Brain microvascular endothelial cell (primary cell): ENCODE measurements at regions not wholly inside any gene's neighbourhood (a gene's known extent, or its start where the extent isn't known, plus 50 kb on each side); places are given as distances from the start of the nearest gene placed in this dataset.

Experiments used
- DNase-seq: peaks from one replicate; pipeline ENCODE4 v3.0.0-alpha.2; 2020
- H3K27ac ChIP-seq: fragments of 250-450 bp; sonication (Bioruptor Pico); 2 replicates; pipeline ENCODE4 v1.5.1; 2020; ENCODE audit warnings: mild to moderate bottlenecking, moderate library complexity
- H3K27me3 ChIP-seq: fragments of 250-450 bp; sonication (Bioruptor Pico); replicated peaks from 2 replicates; pipeline ENCODE4 v1.5.1; 2020; ENCODE audit warnings: mild to moderate bottlenecking
- H3K36me3 ChIP-seq: fragments of 250-450 bp; sonication (Bioruptor Pico); replicated peaks from 2 replicates; pipeline ENCODE4 v1.5.1; 2020; ENCODE audit warnings: mild to moderate bottlenecking
- H3K4me3 ChIP-seq: 2 replicates; pipeline ENCODE4 v1.5.1; 2011; ENCODE audit warnings: low read depth, mild to moderate bottlenecking, control low read depth, low read length, moderate library complexity
- in situ Hi-C: cut with HindIII; loops from 2 replicates; pipeline ENCODE4 v1.10.0; 2017; ENCODE audit warnings: low sequenced_read_pairs, low pct_ligation_motif_present
- TF ChIP-seq, protein P1 (sequence below): IDR thresholded peaks from 2 replicates; pipeline ENCODE4 v1.5.1; 2011; ENCODE audit warnings: low read depth, mild to moderate bottlenecking, moderate library complexity, low read length, control low read depth, inconsistent platforms; ENCODE audit errors: missing control alignments

DNA sequence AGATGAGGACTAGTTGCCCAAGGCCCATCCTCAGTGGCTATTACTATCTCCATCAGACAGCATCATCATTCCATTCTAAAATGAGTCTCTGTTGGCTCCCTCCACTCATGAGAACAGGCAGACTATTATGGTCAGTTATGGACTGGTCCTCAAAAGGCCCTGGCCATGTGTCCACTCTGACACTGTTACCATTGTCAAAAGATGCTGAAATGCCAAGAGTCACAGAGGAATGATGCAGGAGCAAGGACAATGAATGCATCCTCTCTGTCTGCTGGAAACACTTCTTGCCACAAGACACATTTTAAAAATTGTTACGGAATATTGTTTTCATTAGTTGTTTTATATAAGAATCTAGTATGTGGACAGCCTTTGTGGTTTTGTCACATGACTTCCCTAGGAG, 53.3 kb upstream of the STT3B start:
- Histone ChIP-seq H3K27me3 (peaks cover 32% of the 10 kb centered on the region), H3K27ac (no peak overlapping the region), H3K36me3 (no peaks in the 10 kb centered on the region), H3K4me3 (no peak overlapping the region)
- in situ Hi-C loops, result no loop called here
- TF ChIP-seq, protein P1, sequence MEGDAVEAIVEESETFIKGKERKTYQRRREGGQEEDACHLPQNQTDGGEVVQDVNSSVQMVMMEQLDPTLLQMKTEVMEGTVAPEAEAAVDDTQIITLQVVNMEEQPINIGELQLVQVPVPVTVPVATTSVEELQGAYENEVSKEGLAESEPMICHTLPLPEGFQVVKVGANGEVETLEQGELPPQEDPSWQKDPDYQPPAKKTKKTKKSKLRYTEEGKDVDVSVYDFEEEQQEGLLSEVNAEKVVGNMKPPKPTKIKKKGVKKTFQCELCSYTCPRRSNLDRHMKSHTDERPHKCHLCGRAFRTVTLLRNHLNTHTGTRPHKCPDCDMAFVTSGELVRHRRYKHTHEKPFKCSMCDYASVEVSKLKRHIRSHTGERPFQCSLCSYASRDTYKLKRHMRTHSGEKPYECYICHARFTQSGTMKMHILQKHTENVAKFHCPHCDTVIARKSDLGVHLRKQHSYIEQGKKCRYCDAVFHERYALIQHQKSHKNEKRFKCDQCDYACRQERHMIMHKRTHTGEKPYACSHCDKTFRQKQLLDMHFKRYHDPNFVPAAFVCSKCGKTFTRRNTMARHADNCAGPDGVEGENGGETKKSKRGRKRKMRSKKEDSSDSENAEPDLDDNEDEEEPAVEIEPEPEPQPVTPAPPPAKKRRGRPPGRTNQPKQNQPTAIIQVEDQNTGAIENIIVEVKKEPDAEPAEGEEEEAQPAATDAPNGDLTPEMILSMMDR, result no peak
- no peak for DNase-seq

DNA sequence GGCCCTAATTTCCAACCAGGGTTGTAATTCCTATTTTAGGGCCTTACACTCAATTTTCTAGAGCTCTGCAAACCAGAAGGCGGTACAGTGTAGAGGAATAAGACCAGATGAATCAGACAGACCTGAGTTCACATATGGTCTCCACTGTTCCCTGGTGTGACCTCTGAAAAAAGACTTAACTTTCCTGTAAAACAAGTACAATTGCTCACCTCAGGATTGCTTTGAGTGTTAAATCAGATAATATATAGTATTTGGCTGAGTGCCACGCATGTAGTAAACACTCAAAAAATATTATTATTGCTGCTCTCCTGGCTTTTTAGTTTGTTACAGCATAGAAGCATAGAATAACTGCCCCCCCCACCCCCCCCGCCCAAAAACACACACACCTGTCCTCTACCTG, 51.0 kb upstream of the STT3B start:
- no peak overlapping the region for H3K27ac ChIP-seq
- H3K36me3 ChIP-seq, result no peaks in the 10 kb centered on the region
- H3K27me3 ChIP-seq, result peaks cover 23% of the 10 kb centered on the region
- in situ Hi-C loops, result no loop called here
- H3K4me3 ChIP-seq, result no peak overlapping the region
- DNase-seq, result no peak
- TF ChIP-seq, protein P1, result no peak

DNA sequence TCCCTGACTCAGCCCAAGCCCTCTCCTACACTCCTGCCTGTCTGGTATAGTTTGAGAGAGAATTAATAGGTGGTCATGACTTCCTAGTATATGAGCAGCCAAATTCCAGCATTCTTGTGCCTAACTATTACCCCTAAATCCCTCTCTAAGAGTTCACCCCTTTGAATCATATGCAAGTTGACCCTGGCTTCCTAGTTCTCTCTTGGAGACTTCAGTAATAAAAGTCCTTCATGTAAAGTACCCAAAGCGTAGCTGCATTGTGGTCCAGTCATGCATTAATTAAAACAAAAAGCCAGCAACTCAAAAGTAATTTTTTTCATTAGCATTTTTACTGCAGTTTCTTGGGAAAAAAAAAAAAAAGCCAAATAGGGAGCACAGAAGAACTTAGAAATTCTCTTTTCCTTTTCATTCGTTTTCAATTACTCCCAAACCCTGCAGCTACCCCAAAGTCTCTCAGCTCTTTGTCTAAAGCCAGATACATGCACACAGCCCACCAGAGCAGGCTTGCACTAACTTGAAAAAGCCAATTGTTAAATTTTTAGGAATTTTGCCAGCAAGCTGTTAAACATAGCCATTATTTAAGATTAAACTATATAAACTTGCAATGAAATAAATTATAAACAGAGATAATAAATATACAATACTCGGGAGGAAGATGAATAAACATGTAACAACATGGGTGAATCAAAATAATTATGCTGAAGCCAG, 50.1 kb upstream of the STT3B start:
- peaks cover 20% of the 10 kb centered on the region for H3K27me3 ChIP-seq
- no peak for DNase-seq
- H3K4me3 ChIP-seq, result no peak overlapping the region
- no peak overlapping the region for H3K27ac ChIP-seq
- TF ChIP-seq, protein P1, result no peak
- in situ Hi-C loops, result no loop called here
- H3K36me3 ChIP-seq, result no peaks in the 10 kb centered on the region
